NCI-H1417 (cell line): ENCODE measurements at regions not wholly inside any gene's neighbourhood (a gene's known extent, or its start where the extent isn't known, plus 50 kb on each side); places are given as distances from the start of the nearest gene placed in this dataset.
"Not testable (repeated sequence)": the region's sequence is repeated elsewhere in the genome, so short reads cannot be mapped to it uniquely, and the experiment has no call there.

Source experiments
- DNase-seq, 3 experiments: peaks; one replicate each; lab custom pipeline; 2025; lab: John Stamatoyannopoulos, UW

GRCh38 chr20:50449738-50450492 is 60.3 kb upstream of the PTPN1 start:
- DNase-seq, result no peak

DNA sequence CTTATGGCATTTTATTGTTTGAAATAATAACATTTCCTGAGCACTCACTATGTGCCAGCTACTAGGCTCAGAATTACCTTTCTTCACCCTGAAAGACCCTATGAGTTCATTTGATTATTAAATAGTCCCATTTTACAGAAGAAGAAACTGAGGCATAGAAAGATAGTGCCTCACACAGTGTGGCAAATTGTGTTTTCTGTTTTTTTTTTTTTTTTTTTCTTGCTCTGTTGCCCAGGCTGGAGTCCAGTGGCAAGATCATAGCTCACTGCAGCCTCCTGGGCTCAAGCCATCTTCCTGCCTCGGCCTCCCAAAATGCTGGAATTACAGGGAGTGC is 59.7 kb upstream of the PTPN1 start:
- DNase-seq, result no peak

DNA sequence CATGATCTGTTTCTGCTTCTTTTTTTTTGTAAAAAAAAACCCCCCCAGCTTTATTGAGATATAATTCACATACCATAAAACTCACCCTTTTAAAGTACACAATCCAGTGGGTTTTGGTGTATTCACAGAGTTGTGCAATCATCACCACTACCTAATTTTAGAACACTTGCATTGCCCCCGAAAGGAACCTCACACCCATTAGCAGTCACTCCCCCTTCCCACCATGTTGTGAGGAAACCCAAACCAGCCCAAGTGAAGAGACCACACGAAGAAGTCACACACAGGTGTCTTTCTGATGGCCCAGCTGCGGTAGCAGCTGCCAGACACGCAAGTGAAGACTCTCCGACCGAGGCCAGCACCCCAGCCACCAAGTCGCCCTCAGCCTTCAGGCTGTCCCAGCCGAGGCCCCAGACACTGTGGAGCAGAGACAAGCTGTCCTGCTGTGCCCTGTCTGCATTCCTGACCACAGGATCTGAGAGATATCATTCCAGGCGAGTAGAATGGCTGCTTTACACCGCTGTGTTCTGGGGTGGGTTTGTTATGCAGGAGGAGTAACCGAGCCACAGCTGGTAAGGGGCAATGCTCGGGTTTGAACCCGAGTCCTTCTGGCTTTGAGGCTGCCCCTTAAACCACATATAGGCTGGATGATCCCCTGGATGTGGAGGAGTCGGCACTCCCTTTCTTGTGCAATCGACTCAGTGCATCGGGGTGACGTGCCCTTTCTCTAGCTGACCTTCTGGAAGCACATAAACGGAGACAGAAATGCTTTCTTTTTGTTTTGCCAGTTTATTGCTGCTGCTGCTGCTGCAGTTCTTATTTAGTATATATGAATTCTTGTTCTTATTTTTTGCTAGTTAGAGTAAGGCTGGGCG is 59.1 kb upstream of the PTPN1 start:
- no peak for DNase-seq

DNA sequence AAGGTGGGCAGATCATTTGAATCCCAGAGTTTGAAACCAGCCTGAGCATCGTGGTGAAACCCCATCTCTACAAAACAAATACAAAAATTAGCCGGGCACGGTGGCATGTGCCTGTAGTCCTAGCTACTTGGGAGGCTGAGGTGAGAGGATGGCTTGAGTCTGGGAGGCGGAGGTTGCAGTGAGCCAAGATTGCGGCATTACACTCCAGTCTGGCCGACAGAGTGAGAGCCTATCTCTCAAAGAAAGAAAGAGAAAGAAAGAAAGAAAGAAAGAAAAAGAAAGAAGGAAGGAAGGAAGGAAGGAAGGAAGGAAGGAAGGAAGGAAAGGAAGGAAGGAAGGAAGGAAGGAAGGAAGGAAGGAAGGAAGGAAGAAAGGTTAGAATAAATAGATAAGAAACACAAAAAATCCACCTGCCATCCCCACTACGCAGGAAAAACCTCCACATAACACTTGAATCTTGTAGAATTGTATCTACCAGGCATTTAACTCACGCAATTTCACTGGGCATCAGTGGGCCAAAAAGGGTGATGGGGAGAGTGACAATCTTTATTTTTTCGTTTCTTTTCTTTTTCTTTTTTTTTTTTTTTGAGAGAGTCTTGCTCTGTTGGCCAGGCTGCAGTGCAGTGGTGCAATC is 58.3 kb upstream of the PTPN1 start:
- not testable (repeated sequence) for DNase-seq

GRCh38 chr20:50453533-50454244 is 56.5 kb upstream of the PTPN1 start:
- DNase-seq, result no peak

DNA sequence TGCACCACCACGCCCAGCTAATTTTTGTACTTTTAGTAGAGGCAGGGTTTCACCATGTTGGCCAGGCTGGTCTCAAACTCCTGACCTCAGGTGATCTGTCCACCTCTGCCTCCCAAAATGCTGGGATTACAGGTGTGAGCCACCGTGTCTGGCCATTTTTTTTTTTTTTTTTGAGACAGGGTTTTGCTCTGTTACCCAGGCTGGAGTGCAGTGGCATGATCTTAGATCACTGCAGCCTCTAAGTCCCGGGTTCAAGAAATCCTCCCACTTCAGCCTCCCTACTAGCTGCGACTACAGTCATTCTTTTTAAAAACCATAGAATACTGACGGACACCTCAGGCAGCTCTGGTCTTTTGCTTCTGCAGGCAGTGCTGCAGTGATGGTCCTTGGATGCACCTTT is 54.9 kb upstream of the PTPN1 start:
- DNase-seq, result not testable (repeated sequence)

DNA sequence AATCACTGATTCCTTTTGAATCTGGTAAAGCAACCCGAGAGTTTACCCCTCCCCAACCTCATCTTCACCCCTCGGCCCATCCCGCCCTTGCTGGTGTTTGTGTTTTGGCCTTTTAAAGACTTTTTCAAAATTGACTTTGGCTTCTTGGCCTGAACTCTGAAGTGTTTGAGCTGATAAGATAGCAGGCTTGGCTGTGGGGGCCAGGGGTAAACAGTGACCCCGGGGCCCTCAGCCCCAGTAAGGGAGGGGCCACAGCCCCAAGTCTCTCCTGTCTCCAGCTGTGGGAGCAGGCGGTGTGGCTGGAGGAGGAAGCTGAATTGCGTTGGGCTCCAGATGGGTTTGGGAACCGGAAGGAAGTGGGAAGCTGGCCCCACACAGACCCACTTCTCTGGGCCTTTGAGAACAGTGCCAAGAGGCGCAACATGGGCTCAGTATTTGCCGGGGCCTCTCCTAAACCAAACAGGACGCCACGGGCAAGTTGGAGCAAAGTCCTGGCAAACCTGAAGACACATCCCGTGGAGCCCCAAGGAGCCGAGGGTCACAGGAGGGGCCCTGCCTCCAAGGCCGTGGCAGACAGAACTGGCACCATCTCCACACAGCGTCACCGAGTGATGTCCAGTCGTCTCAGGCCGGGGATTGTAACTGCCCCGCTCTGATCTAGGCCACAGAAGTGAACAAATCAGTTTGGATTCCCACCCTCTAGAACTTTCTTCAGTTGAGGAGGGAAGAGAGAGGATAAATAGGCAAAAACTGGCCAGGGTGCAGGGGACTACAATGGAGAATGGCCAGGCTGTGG is 54.3 kb upstream of the PTPN1 start:
- DNase-seq, result no peak

DNA sequence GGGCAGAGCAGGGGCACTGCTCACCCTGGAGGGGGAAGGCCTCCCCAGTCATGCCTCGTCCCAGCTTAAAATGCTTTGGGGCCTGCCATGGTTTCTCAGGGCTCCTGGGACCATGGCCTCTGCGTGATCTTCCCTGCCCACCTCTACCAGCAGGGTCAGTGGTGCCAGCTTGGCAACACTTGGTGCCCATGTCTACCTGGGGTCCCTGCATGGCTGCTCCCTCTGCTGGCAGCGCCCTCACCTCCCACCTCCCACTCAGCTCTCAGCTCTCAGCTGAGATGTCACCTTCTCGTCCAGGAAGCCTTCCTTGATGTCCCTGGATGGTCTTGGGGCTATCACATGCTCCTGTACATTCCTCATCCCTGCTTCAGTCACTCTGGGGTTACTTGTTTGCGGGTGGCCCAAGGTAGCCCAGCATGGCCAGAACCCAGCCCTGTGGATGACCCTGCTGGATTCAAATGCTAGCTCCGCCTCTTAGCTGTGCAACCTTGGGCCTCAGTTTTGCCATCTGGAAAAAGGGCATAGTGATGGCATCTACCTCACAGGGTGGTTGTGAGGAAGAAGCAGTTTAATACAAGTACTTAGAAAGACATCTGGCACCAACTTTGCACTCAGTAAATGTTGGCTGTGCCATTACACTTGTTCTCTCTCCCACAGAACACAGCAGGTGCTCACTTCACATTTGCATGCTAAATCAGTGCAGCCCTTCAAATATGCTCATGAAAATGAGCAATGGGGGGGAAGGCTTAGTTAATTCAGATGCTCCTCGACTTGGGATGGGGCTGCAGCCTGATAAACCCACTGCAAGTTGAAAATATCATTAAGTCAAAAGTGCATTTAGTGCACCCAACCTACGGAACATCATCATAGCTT is 53.5 kb upstream of the PTPN1 start:
- peak in 1 of 3 experiments; percentile 13 for DNase-seq

DNA sequence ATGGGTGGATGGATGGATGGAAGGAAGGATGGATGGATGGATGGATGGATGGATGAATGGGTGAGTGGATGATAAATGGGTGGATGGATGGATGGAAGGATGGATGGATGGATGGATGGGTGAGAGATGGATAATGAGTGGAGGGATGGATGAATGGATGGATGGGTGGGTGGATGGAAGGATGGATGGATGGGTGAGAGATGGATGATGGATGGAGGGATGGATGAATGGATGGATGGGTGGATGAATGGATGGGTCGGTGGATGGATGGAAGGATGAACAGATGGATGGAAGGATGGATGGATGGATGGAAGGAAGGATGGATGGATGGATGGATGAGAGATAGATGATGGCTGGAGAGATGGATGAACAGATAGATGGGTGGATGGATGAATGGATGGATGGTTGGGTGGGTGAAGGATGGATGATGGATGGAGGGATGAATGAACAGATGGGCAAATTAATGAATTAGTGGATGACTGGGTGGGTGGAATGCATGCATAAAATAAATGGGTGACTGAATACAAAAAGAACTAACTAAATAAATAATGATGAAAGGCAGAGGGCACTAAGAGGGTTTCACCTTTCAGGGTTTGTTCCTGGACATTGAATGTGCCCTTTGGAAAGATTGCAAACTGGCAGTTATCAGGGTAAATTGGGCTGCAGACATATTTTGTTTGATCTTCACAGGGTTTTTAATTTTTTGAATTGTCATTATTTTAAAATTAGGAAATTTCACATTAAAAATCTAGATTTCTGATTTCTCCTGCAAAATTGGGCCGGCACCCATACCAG is 50.9 kb upstream of the PTPN1 start:
- no peak for DNase-seq

DNA sequence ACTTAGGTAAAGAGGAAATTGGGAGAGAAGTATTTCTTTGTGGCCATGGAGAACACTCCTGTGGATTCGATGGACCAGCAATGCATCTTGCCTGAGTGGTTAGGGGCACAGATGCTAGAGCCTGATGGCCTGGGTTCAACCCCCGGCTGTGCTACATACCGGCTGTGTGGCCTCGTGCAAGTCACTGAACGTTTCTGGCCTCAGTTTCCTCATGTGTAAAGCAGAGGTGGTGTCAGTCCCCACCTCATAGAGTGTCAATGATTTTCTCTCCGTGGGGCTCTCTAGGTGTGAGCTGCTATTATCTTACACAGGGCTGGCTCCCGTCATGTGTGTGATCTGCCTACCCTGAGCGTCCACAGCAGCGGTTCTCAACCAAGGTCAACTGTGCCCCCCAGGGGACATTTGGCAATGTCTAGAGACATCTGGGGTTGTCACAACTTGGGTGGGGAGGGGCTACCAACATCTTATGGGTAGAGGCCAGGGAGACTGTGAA is 50.0 kb upstream of the PTPN1 start:
- DNase-seq, result peak in 1 of 3 experiments; percentile 32
